ENCODE measurements at regions not wholly inside any gene's neighbourhood (a gene's known extent, or its start where the extent isn't known, plus 50 kb on each side); places are given as distances from the start of the nearest gene placed in this dataset.

- TF ChIP-seq TCF7L2 (IDR thresholded peaks at IDR 0.05; ENCODE audit: low read depth, low read length) (no peak), POLR2AphosphoS5 (IDR thresholded peaks at IDR 0.05; ENCODE audit: low read depth, low read length) (no peak)
- ATAC-seq, result no peak
- Histone ChIP-seq H3K27me3 (ENCODE audit: control insufficient read depth, insufficient read depth, low read length) (no peaks in the 10 kb centered on the region), H3K4me3 (ENCODE audit: low read depth in 2 of 2, low read length in 2 of 2) (no peak overlapping the region), H3K4me1 (ENCODE audit: control insufficient read depth, insufficient read depth, low read length) (no peaks in the 10 kb centered on the region), H3K36me3 (ENCODE audit: control insufficient read depth, insufficient read depth, low read length) (no peaks in the 10 kb centered on the region), H3K9me3 (ENCODE audit: control insufficient read depth, insufficient read depth, low read depth, low read length) (no peaks in the 10 kb centered on the region), H3K27ac (ENCODE audit: low read length) (no peak overlapping the region)
- no peak for DNase-seq (ENCODE audit: low read depth, low spot score)
- intact Hi-C loops (cut with micrococcal nuclease; ENCODE audit: unreplicated experiment) (no loop called here), in situ Hi-C loops (cut with HindIII; ENCODE audit: low pct_unique_long_range_greater_than_20kb, low sequenced_read_pairs) (no loop called here)
- POLR2A ChIA-PET, result no interaction called here
- no TSS peak for BruUV-seq (replicated peaks)
- CTCF ChIA-PET, result no interaction called here
Observed at GRCh38 chr6:95803889-95804288, 211.9 kb upstream of the FUT9 start.

GRCh38 chr6:95804847-95805541 is 210.8 kb upstream of the FUT9 start:
- no peak overlapping the region for H3K4me3 ChIP-seq (ENCODE audit: low read depth in 2 of 2, low read length in 2 of 2)
- CTCF ChIA-PET, result no interaction called here
- BruUV-seq (replicated peaks), result no TSS peak
- no peak for ATAC-seq
- intact Hi-C loops (cut with micrococcal nuclease; ENCODE audit: unreplicated experiment), result no loop called here
- no peaks in the 10 kb centered on the region for H3K9me3 ChIP-seq (ENCODE audit: control insufficient read depth, insufficient read depth, low read depth, low read length)
- POLR2A ChIA-PET, result no interaction called here
- no peaks in the 10 kb centered on the region for H3K4me1 ChIP-seq (ENCODE audit: control insufficient read depth, insufficient read depth, low read length)
- TF ChIP-seq SIN3A (IDR thresholded peaks at IDR 0.05; ENCODE audit: borderline replicate concordance, insufficient read depth, low read depth, low read length), result no peak
- H3K36me3 ChIP-seq (ENCODE audit: control insufficient read depth, insufficient read depth, low read length), result no peaks in the 10 kb centered on the region
- H3K27me3 ChIP-seq (ENCODE audit: control insufficient read depth, insufficient read depth, low read length), result no peaks in the 10 kb centered on the region
- H3K27ac ChIP-seq (ENCODE audit: low read length), result no peak overlapping the region
- no peak for DNase-seq (ENCODE audit: low read depth, low spot score)
- in situ Hi-C loops (cut with HindIII; ENCODE audit: low pct_unique_long_range_greater_than_20kb, low sequenced_read_pairs), result no loop called here

DNA sequence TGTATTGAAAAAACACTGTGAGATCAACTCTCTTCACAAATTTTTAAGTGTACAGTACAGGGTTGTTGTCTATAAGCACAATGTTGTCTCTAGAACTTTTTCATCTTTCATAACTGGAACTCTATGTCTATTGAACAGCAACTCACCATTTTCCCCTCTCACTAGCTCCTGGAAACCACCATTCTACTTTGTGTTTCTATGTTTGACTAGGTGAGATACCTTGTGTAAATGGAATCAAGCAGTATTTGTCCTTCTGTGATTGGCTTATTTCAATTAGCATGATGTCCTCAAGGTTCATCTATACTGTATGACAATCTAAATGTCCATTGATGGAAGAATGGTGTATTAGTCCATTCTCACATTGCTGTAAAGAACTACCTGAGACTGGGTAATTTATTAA is 210.1 kb upstream of the FUT9 start:
- ATAC-seq (no peak), DNase-seq (ENCODE audit: low read depth, low spot score) (no peak)
- Histone ChIP-seq H3K27me3 (ENCODE audit: control insufficient read depth, insufficient read depth, low read length) (no peaks in the 10 kb centered on the region), H3K4me3 (ENCODE audit: low read depth in 2 of 2, low read length in 2 of 2) (no peak overlapping the region), H3K36me3 (ENCODE audit: control insufficient read depth, insufficient read depth, low read length) (no peaks in the 10 kb centered on the region), H3K4me1 (ENCODE audit: control insufficient read depth, insufficient read depth, low read length) (no peaks in the 10 kb centered on the region), H3K27ac (ENCODE audit: low read length) (no peak overlapping the region), H3K9me3 (ENCODE audit: control insufficient read depth, insufficient read depth, low read depth, low read length) (no peaks in the 10 kb centered on the region)
- ChIA-PET POLR2A (no interaction called here), CTCF (no interaction called here)
- intact Hi-C loops (cut with micrococcal nuclease; ENCODE audit: unreplicated experiment), result no loop called here
- in situ Hi-C loops (cut with HindIII; ENCODE audit: low pct_unique_long_range_greater_than_20kb, low sequenced_read_pairs), result no loop called here
- BruUV-seq (replicated peaks), result no TSS peak
- TF ChIP-seq CTCF (IDR thresholded peaks at IDR 0.05) (no peak), TCF7L2 (IDR thresholded peaks at IDR 0.05; ENCODE audit: low read depth, low read length) (no peak), POLR2AphosphoS5 (IDR thresholded peaks at IDR 0.05; ENCODE audit: low read depth, low read length) (no peak)
- TF ChIP-seq, protein P1, sequence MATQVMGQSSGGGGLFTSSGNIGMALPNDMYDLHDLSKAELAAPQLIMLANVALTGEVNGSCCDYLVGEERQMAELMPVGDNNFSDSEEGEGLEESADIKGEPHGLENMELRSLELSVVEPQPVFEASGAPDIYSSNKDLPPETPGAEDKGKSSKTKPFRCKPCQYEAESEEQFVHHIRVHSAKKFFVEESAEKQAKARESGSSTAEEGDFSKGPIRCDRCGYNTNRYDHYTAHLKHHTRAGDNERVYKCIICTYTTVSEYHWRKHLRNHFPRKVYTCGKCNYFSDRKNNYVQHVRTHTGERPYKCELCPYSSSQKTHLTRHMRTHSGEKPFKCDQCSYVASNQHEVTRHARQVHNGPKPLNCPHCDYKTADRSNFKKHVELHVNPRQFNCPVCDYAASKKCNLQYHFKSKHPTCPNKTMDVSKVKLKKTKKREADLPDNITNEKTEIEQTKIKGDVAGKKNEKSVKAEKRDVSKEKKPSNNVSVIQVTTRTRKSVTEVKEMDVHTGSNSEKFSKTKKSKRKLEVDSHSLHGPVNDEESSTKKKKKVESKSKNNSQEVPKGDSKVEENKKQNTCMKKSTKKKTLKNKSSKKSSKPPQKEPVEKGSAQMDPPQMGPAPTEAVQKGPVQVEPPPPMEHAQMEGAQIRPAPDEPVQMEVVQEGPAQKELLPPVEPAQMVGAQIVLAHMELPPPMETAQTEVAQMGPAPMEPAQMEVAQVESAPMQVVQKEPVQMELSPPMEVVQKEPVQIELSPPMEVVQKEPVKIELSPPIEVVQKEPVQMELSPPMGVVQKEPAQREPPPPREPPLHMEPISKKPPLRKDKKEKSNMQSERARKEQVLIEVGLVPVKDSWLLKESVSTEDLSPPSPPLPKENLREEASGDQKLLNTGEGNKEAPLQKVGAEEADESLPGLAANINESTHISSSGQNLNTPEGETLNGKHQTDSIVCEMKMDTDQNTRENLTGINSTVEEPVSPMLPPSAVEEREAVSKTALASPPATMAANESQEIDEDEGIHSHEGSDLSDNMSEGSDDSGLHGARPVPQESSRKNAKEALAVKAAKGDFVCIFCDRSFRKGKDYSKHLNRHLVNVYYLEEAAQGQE (IDR thresholded peaks at IDR 0.05; ENCODE audit: insufficient read depth in 1 of 2, low read depth in 2 of 2, low read length in 1 of 2), result no peak

All from Panc1 (cell line).